Activated CD4-positive, alpha-beta T cell treated with anti-CD3 and anti-CD28 coated beads, Interleukin-2, amount 50 U/mL, for 4 hours (primary cell): ENCODE measurements at regions not wholly inside any gene's neighbourhood (a gene's known extent, or its start where the extent isn't known, plus 50 kb on each side); places are given as distances from the start of the nearest gene placed in this dataset.
A peak's percentile ranks its signal among the peaks of the same experiment; 100 is the strongest.

Experiments
- DNase-seq, 2 experiments: peaks; one replicate each; pipeline ENCODE4 v3.0.0-alpha.2; 2020

DNA sequence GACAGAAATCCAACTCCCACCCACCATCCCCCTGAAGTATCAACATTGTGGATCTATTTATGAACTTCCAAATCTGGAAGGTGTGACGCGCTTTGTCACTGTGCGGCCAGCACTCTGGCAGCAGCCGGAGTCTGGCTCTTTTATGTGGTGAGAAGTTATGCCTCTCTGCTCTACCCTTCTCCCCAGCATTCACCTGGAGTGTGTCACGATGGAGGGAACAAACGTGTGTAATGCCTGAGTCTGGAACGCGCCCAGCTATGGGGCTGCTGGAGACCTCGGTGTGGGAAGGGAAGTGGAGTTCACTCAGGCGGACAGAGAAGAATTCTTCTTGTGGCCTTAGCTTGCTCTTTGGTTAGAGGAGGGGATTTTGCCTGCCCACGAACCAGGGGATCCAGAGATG lies 222.1 kb upstream of the RPL34 start:
- DNase-seq: no peak

DNA sequence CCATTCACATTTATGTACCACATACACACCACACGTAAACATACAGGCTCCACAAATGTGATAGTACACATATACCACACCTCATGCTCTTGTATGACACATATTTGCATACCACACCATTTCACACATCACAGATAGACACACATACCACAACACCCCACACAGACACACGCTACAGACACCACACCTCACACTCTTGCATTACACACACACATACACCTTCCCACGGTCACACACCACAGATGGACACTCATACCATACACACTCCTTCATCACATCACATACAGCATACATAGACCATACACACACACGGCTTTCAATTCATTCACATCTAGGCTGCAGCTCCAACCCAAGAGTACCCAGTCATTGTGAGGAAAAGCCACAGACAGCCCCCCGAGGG lies 222.5 kb upstream of the RPL34 start:
- no peak for DNase-seq

DNA sequence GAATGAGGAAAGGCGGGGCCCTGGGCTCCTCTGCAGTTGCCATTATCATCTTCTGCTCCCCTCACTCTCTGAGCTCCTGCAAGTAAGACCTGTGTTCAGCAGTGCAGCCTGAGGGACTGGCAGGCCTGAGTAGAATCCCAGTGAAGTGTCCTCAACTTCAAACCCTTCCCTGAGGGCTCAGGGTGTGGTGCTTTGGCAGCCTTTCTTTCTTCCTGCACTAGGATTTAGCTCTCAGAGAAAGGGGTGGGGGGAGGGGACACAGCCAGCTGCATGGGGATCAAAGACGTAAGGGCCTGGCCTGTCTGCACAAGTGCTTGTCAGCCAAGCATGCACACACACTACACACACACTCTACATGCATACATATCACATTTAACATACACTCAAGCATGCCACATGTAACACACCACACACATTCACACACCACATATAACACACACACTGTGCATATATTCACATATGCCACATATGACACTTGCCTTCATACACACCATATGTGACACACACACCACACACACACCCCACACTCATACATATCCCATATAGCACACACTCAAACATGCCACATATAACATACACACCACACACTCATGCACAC lies 223.4 kb upstream of the RPL34 start:
- no peak for DNase-seq

DNA sequence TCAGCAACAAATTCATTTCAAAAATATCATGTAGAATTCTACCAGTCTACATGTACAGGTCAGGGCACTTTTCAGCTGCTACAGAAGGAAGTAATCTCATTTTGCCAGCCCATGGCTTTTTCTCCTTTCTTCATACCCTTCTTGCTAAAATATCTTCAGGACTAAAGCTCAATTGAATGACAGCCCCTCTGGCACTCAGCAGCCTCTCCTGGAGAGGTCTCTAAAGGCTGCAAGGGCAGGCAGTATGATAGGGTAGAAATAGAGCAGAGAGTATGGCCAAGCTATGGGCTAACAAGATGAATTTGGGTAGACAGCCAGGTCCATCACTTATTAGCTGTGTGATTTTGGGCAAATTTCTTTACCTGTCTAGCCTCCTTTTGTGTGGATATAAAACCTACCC lies 224.6 kb upstream of the RPL34 start:
- no peak for DNase-seq

DNA sequence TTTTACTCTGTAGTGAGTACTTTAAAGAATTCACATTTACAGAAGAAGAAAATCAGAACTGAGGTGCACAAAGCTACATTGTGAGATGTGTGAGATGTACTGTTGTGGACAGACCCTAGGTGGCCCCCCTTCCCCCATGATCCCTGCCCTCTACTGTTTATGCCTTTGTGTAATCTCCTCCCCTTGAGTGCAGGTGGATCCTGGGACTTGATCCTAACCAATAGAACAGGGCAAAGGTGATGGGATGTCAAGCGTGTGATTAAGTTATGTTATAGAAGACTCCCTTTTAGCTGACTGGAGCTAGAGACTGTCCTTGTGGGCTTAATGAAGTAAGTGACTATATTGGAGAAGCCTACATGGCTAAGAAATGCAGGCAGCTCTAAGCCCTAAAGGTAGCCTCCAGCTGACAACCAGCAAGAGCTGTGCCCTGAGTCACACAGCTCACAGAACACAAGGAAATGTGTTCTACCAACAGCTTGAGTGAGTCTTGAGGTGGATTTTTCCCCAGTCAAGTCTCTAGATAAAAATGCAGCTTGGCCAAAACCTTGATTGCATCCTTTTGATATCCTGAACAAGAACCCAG lies 225.2 kb upstream of the LEF1 start:
- DNase-seq: no peak

DNA sequence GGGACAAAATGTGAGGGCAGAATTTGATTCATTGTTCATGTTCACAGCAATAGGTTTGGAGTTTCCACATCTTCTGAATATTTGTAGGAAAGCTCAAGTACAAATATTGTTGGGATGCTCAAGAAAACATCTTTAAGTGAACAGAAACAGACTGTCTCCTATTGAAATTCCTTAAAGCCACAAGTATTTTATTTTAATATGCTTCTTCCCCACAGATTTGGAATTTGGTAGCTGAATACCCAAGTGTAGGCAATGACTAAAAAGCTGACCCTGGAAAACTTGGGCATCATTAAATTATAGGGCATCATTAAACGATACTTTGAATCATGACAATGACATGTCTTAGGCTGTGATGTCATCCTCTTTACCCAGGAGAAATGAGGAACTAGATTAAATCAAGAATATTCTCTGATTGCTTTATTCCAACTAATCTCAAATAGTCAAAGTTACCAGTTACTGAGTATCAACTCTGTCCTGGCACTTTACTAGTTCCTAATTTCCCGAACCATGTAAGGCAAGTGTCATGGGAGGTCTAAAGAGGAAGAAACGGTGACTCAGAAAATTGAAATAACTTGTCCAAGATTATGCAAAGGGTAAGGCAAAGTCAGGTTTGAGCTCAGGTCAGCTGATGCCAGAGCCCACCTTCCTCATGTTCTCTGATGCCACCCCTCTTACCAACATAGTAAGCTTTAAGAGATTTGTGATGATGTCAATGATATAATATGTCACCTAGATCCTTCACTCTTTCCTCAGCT lies 223.1 kb upstream of the LEF1 start:
- DNase-seq: no peak

DNA sequence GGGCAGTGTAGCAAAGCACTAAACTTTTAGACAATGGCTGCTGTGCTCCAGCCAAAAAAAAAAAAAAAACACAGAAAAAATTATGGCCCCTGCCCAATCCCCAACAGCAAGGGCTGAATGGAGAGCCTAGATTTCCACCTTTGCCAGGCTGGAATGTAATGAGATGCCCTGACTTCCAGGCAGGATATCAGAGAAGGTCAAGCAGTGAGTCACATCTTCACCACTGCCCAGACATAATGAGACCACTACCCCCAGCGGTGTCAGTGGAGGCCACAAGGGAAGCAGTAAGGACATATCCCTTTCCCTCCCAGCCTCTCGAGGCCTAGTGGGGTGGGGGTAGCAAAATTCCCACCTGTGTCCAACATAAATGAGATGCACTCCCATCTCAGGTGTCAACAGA lies 216.3 kb upstream of the LEF1 start:
- no peak for DNase-seq

DNA sequence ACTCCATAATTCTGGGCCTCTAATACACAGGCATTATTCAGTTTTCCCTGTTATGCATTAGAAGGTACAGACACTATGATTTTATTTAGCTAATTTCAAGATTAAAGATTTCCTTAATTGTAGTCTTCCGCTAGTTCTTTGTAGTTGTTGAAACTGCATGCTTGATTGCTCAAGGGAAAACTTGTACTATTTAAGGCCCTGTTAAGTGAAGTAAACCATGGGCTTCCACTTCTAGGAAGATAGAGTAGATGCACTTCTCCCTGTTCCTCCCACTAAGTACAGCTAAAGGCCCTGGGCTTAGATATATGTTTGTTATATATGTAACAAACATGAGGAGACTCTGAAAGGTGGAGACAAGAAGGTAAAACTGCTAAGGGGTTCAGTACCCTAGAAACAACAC lies 215.8 kb upstream of the LEF1 start:
- DNase-seq: no peak

DNA sequence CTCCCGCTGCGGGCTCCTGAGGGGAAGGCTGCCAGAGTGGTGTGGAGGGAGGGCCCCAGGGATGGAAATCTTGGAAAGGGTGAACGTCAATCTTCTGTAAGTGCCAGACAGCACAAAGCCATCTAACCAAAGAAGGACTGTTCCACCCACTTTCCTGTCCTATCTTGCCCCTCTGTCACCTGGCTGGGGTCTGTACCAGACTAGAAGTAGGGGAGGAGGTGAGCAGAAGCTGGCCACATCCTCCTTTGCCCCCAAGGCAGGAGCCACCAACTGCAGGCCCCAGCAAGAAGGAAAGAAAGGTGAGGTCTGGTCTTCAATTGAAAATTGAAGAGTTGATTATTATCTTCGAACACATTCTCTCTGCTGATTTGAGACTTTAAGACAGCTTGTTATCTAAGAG lies 214.4 kb upstream of the LEF1 start:
- DNase-seq: no peak

DNA sequence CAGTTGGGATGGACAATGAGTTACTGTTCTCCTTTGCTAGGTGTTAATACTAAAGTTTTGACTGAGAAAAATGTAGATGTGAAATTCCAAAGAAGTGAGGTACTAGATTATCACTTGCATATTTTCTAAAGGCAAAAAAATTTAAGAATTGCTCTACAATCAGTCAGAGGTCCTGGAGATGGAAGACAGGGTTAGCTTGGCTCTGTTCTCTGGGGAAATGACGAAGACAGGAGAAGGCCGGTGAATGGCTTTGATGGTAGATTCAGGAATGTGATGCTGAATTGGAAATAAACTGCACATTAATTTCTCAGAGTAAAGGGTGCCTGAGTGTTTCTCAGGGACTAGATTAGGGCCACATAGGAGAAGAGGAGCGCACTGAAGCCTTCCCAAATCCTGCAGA lies 214.0 kb upstream of the LEF1 start:
- no peak for DNase-seq

DNA sequence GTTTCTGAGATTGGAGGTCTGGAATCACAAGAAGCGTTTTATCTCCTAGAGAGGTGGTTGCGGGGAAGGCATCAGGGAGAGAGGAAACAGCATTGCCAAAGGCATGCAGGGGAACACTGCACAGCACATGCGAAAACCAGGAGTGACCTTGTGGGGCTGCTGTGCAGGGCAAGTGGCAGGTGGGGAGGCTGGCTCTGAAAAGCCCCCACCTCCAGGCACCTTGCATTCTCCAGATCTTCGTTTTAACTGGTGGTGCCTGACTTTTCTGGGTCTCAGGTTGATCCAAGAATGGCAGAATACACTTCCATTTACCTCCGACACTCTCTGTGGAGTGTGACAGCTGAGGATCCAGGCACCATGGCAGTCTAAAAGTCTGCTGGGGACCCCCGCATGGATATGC lies 209.4 kb upstream of the LEF1 start:
- no peak for DNase-seq

DNA sequence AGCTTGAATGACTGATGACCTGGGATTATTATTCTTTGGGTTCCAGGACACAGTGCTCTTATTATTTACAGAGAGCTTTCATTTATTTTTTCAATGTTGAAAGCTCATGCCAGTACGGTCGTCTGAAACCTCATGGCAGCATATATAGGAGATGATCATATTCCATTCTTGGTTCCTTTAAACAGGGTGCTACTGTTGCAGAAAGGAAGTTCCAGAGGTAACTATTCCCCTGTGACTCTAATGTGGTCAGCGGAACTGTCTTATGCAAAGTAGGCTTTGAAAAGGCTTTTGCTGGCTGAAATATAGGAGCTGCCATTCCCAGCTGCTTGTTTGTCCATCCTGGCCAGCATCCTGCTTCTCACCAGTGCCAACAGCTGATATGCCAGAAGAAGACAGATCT lies 208.3 kb upstream of the LEF1 start:
- DNase-seq: no peak

DNA sequence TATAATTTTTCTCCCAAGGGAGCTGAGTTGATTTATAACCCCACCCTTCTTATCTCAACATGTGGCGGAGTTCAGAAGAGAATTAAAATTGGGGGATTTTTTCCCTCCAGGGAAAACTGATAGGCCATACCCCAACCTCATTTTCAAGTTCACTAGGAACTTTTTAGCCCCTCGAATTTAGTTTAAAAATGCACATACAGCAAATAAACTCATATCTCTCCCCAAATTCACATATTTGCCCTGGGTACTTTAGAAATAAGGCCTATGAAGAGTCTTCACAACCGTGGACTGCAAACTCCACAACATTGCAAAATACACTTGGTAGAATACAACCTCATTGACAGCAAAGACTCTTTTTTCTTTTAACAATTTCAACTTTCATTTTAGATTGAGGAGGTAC lies 206.7 kb upstream of the LEF1 start:
- no peak for DNase-seq

DNA sequence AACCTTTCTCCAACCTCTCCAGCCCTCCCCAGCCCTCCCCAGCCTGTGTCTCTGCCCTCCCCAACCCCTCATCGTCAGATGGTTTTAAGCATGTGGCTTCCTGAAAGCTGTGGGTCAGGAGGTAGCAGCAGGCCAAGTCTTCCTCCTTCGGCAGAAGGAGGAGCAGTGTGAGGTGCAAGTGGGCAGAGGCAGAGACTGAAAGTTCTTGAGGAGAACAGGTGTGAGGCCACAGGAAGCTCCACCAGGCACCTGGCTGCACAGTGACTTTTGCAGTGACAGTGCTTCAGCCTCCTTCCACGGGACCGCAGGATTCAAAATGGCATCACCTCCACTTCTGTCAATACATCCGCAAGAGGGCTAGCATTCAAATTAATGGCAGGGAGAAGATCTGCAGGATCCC lies 203.9 kb upstream of the LEF1 start:
- DNase-seq: no peak

DNA sequence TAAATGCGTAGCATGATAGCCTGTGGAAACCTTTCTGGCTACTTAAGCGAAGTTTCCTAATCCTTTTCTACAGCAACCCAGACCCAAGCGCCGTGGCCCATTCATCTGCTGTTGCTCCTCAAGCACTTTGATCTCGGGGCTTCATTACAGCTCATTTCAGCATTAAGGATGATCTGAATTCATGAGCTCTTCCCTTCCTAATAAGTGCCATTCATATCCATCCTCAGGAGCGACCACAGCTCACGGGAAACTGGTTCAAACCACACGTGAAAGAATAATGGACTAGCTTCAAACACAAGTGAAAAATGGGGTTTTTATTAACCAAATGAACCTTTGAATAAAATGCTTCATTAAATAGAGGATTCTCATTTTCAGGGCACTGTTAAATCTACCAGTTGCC lies 202.6 kb upstream of the LEF1 start:
- no peak for DNase-seq

DNA sequence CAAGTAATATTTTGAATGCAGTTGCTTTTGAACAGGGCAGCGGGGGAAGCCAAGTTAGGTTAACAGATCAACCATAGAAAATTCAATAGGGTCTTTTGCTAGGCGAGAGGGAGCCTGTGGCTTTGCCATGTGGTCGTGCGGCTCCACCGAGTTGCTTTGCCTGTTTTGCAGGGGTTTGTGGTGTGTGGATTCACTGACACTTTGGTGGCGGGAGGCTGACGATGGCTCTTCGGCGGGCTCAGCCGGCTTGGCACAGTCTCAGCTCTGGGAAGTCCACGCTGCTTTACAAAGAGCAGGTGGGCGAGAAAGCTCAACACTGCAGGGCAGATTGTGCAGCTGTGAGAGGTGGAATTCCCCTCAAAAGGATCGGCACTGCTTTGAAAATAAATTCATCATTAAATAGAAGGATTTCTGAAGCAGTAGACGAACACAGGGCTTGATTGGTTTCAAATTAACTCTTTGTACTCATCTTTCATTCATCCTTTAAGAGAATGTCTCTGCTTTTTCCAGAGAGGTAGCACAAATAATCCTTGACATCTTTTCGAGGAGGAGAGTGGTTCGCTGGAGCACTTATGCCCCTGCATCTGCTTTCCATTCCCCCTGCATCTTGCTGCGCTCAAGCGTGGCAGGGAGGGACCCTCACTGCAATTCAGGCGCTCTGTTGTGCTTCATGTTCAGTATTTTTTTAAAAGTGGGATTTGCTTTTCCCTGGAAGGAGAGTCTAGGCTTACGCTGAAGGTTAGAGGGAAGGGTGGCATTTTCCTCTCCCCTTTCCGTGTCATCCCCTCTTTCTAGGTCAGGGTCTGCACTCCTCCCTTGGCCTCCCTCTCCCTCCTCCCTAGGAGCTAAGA lies 201.8 kb upstream of the LEF1 start:
- DNase-seq: peak in 1 of 2 experiments; percentile 32

DNA sequence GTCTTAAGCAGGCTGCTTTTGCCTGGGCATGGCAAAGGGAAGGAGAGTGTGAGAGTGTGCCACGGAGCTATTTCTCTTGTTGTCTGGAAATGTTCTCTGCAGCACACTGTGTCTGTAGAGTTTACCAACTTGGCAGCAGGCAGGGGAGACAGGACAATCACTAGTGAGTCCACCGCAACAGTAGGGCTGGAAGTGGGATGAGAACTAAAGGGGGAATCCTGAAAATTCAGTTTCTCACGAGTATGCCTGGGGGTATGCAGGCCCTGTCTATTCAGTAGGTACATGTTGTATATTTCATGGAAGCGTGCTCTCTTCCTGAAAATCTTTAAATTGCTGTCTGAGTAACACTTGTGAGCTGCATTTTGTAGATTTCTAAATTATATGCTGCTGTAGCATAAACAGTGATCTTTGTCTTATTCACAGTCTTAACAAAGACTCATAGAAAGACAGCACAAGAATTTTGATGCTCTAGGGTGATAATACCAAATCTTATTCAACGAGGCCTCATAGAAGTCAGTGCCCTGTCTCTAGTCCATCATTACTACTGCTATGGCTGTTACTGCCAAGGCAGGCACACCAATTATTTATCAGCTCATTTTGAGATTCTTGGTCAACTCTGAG lies 200.4 kb upstream of the LEF1 start:
- DNase-seq: no peak

DNA sequence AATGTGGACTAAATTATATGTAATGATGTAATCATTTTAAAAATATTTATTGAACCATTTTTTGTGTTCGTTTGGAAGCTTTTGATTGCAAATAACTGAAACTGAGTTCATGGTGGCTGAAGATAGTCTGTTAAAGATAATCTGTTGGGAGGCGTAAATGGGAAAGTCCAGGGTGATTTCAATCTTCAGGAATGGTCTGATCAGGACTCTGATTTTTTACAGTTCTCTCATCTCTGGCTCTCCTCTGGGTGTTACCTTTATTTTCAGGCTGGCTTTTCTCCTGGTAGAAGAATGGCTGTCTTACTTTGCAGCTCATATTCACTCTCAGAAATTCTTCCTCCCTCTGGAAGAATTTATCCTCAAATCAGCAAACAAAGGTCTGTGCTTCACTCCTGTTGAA lies 199.0 kb upstream of the LEF1 start:
- no peak for DNase-seq

DNA sequence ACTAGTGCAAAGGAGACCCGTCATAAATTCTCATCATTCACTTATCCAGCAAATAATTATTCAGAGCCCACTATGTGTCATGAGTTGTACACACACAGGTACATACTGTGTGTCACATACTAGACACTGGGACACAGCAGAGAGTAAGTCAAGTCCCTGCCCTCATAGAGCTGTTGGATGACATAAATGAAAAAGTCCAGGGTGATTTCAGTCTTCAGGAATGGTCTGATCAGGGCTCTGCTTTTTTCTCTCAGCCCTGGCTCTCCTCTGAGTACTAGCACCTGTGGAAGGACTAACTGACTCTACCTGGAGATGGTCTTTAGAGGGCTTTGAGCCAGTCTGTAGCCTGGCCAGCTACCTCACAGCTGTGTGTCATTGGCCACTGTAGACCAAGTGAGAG lies 198.0 kb upstream of the LEF1 start:
- DNase-seq: no peak

DNA sequence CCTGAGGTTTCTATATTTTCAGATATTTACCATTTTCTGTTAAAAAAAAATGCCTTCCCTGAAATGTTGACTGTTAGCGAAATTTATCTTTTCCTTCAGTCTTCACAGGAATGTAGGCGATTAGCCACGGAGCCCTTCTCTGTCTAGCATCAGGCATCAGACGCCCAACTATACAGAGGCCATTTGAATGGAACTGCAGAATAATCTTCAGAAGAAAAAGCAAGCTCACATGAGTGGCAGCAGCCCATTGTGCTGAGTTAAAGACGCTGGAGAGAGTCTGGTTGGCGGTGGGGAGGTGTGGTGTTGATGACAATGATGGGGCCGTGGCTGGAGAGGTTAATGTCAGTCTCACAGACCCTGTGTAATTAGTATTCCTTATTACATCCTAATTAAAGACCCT lies 196.8 kb upstream of the LEF1 start:
- DNase-seq: no peak

DNA sequence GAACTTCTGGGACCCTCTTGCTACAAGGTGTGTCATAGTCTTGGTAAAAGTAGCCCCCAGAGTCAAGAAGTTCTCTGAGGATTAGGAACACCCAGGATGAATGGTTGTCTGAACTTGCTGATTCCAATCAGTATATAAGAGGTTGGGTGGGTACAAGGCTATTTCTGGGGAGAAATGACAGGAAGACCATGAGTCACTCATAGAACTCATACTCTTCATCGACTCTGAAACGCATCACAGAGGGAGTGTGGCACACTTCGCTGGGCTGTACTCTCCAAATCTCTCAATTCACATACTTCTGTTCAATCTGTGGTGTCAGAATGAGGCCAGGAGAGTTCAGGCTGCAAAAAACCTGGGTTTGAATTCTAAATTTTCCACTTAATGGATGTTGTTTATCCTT lies 193.2 kb upstream of the LEF1 start:
- no peak for DNase-seq

DNA sequence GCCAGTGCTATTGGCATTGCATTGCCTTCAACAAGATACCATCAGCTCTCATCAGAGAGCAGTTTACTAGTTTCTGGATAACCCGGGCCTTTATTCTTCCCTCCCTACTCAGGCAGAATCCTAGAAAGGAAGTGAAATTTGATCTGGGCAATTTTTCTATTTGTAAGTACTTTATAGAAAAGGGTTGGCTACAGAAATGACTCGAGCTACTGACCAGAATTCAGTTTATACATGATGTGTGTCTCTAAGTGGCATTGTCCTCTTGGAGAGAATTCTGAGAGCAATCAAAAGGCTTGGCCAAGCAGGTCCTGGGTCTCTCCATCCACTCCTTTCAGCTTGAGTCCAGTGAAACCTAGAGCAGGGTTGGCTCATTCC lies 192.7 kb upstream of the LEF1 start:
- DNase-seq: no peak

DNA sequence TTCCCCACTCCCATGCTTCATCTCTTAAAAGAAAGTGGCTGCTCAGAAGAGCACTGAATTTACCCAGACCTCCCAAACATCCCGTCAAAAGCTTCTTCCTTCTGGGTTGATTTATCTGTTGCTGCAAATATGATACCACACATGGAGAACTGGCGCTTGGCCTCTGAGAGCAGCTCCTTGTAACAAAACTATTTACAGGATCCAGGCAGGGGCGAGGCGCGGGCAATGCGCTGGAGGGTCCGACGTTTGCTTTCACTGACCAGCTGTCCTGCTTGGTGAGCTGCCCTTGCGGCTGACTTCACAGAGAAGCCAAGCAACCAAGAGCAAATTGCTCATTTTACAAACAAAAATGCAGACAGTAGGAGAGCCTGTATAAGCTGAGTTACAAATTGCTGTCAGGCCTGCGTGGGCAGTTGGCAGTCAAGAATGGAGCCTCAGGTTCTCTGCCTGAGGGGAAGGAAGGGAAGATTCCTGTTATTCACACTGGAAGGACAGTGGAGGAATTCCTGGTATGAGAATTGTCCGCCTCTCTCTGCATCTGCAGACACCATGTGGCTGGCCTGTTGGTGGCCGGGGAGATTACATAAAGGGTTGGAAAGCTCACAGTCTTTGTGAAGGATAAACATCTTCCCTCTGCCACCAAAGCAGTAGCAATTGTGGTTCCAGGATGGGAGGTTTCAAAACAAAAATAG lies 192.2 kb upstream of the LEF1 start:
- no peak for DNase-seq
